Gastrocnemius medialis (tissue), 4 donors: ENCODE measurements at regions not wholly inside any gene's neighbourhood (a gene's known extent, or its start where the extent isn't known, plus 50 kb on each side); places are given as distances from the start of the nearest gene placed in this dataset.

ENCODE experiments used
- POLR2A ChIP-seq, 2 donors: fragments of 450-650 bp; IDR thresholded peaks; one replicate each; pipeline ENCODE4 v1.6.1; 2017; ENCODE audit warnings: antibody characterized with exemption in 2 of 2, mild to moderate bottlenecking in 2 of 2, moderate library complexity in 2 of 2
- TF ChIP-seq, protein P1 (sequence below), 5 experiments: fragments of 450-650 bp in 3 of 5; fragments of 200-600 bp in 2 of 5; sonication (generic) in 2 of 5; IDR thresholded peaks in 4 of 5; conservative IDR thresholded peaks in 1 of 5; 1 replicate in 4 of 5; 2 replicates in 1 of 5; pipeline ENCODE4 v1.5.1; 2016 to 2019; ENCODE audit warnings: antibody characterized with exemption in 5 of 5, mild to moderate bottlenecking in 3 of 5, moderate library complexity in 3 of 5

GRCh38 chr6:26296556-26296856, 68.5 kb upstream of the BTN3A2 start:
- TF ChIP-seq, protein P1, sequence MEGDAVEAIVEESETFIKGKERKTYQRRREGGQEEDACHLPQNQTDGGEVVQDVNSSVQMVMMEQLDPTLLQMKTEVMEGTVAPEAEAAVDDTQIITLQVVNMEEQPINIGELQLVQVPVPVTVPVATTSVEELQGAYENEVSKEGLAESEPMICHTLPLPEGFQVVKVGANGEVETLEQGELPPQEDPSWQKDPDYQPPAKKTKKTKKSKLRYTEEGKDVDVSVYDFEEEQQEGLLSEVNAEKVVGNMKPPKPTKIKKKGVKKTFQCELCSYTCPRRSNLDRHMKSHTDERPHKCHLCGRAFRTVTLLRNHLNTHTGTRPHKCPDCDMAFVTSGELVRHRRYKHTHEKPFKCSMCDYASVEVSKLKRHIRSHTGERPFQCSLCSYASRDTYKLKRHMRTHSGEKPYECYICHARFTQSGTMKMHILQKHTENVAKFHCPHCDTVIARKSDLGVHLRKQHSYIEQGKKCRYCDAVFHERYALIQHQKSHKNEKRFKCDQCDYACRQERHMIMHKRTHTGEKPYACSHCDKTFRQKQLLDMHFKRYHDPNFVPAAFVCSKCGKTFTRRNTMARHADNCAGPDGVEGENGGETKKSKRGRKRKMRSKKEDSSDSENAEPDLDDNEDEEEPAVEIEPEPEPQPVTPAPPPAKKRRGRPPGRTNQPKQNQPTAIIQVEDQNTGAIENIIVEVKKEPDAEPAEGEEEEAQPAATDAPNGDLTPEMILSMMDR (IDR thresholded peaks at IDR 0.05 in 4 of 5, conservative IDR thresholded peaks at IDR 0.05 in 1 of 5), result no peak
- TF ChIP-seq POLR2A (IDR thresholded peaks at IDR 0.05), result no peak
